ENCODE measurements at regions not wholly inside any gene's neighbourhood (a gene's known extent, or its start where the extent isn't known, plus 50 kb on each side); places are given as distances from the start of the nearest gene placed in this dataset.

DNA sequence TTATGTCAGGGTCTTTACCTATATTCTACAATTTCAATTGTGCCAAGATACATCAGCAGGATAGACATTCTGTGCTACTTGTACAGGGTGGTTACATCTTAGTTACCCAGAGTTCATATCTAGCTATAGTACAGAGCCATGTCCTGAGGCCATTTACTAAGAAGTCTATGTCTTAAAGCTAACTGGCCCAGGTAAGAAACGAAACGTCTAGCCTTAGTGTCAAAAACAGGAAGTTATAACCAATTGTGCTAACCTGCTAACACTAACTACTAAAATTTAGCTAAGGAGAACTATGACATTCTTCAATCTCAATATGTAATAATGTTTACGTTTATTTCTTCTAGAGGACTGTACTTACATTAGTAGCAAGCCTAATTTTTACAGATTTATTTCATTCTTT, 717.2 kb upstream of the UBE2E2 start:
- no peaks in the 10 kb centered on the region for H3K36me3 Mint-ChIP-seq
- ChIA-PET CTCF (no interaction called here), POLR2A (no interaction called here)
- no peak overlapping the region for H3K27ac Mint-ChIP-seq
- H3K9me3 Mint-ChIP-seq = no peaks in the 10 kb centered on the region
- peaks cover 30% of the 10 kb centered on the region for H3K27me3 Mint-ChIP-seq (ENCODE audit: low read depth)
- ATAC-seq (no peak), DNase-seq (ENCODE audit: low spot score) (no peak)
- no peaks in the 10 kb centered on the region for H3K4me1 Mint-ChIP-seq
- TF ChIP-seq ZNF121 (CRISPR knock-in tag; IDR thresholded peaks at IDR 0.05) (no peak), CREM (CRISPR knock-in tag; IDR thresholded peaks at IDR 0.05) (no peak), NR1H2 (CRISPR knock-in tag; IDR thresholded peaks at IDR 0.05) (no peak), GTF2I (CRISPR knock-in tag; conservative IDR thresholded peaks at IDR 0.05) (no peak), KAT7 (CRISPR knock-in tag; IDR thresholded peaks at IDR 0.05; ENCODE audit: borderline replicate concordance) (no peak), ZNF138 (CRISPR knock-in tag; conservative IDR thresholded peaks at IDR 0.05) (no peak), FOXK1 (CRISPR knock-in tag; IDR thresholded peaks at IDR 0.05) (no peak), EMX1 (CRISPR knock-in tag; IDR thresholded peaks at IDR 0.05) (no peak), ZNF232 (CRISPR knock-in tag; IDR thresholded peaks at IDR 0.05) (no peak)
- TF ChIP-seq, protein P1, sequence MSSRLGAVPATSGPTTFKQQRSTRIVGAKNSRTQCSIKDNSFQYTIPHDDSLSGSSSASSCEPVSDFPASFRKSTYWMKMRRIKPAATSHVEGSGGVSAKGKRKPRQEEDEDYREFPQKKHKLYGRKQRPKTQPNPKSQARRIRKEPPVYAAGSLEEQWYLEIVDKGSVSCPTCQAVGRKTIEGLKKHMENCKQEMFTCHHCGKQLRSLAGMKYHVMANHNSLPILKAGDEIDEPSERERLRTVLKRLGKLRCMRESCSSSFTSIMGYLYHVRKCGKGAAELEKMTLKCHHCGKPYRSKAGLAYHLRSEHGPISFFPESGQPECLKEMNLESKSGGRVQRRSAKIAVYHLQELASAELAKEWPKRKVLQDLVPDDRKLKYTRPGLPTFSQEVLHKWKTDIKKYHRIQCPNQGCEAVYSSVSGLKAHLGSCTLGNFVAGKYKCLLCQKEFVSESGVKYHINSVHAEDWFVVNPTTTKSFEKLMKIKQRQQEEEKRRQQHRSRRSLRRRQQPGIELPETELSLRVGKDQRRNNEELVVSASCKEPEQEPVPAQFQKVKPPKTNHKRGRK (CRISPR knock-in tag; IDR thresholded peaks at IDR 0.05; ENCODE audit: borderline replicate concordance) = no peak
- H3K4me3 Mint-ChIP-seq = no peak overlapping the region

DNA sequence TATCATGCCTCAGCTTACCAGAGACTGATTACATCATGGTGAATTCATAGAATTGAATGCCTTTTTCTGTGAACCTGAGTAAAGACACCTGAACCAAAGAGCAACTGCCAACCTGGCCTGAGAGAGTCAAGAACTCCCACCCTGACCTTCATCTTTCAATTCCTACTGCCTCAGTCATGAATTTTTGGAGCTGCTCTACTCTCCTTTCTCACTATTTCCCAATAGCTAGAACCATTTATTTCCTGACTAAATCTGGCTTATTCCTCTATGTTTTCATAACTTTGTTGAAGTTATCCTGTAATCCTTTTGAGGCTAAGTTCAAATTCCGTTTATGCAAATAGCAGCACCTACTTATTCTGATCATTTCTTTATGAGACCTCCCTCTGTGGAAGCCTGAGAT, 712.4 kb upstream of the UBE2E2 start:
- ChIA-PET POLR2A (no interaction called here), CTCF (no interaction called here)
- no peak overlapping the region for H3K27ac Mint-ChIP-seq

More for the DNA sequence above, 712.4 kb upstream of the UBE2E2 start:
- H3K9me3 Mint-ChIP-seq = no peaks in the 10 kb centered on the region
- no peaks in the 10 kb centered on the region for H3K36me3 Mint-ChIP-seq
- DNase-seq (ENCODE audit: low spot score) (no peak), ATAC-seq (no peak)
- no peak overlapping the region for H3K4me3 Mint-ChIP-seq
- peaks cover 68% of the 10 kb centered on the region for H3K27me3 Mint-ChIP-seq (ENCODE audit: low read depth)
- H3K4me1 Mint-ChIP-seq = peaks cover 6% of the 10 kb centered on the region
- TF ChIP-seq, protein P2, sequence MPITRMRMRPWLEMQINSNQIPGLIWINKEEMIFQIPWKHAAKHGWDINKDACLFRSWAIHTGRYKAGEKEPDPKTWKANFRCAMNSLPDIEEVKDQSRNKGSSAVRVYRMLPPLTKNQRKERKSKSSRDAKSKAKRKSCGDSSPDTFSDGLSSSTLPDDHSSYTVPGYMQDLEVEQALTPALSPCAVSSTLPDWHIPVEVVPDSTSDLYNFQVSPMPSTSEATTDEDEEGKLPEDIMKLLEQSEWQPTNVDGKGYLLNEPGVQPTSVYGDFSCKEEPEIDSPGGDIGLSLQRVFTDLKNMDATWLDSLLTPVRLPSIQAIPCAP (CRISPR knock-in tag; IDR thresholded peaks at IDR 0.05) = no peak
- TF ChIP-seq NFYB (CRISPR knock-in tag; conservative IDR thresholded peaks at IDR 0.05; ENCODE audit: low read depth) (no peak), SMAD3 (CRISPR knock-in tag; IDR thresholded peaks at IDR 0.05; ENCODE audit: borderline replicate concordance) (no peak), IRF2 (CRISPR knock-in tag; IDR thresholded peaks at IDR 0.05; ENCODE audit: borderline replicate concordance, low read depth) (no peak), ZNF317 (CRISPR knock-in tag; IDR thresholded peaks at IDR 0.05; ENCODE audit: borderline replicate concordance, low read depth) (no peak), CREM (CRISPR knock-in tag; IDR thresholded peaks at IDR 0.05) (no peak), NR3C1 (CRISPR knock-in tag; conservative IDR thresholded peaks at IDR 0.05; ENCODE audit: low read depth) (no peak), MXD4 (CRISPR knock-in tag; IDR thresholded peaks at IDR 0.05; ENCODE audit: borderline replicate concordance) (no peak), ZNF423 (CRISPR knock-in tag; IDR thresholded peaks at IDR 0.05) (no peak), ZNF416 (CRISPR knock-in tag; IDR thresholded peaks at IDR 0.05) (no peak)
- TF ChIP-seq, protein P3, sequence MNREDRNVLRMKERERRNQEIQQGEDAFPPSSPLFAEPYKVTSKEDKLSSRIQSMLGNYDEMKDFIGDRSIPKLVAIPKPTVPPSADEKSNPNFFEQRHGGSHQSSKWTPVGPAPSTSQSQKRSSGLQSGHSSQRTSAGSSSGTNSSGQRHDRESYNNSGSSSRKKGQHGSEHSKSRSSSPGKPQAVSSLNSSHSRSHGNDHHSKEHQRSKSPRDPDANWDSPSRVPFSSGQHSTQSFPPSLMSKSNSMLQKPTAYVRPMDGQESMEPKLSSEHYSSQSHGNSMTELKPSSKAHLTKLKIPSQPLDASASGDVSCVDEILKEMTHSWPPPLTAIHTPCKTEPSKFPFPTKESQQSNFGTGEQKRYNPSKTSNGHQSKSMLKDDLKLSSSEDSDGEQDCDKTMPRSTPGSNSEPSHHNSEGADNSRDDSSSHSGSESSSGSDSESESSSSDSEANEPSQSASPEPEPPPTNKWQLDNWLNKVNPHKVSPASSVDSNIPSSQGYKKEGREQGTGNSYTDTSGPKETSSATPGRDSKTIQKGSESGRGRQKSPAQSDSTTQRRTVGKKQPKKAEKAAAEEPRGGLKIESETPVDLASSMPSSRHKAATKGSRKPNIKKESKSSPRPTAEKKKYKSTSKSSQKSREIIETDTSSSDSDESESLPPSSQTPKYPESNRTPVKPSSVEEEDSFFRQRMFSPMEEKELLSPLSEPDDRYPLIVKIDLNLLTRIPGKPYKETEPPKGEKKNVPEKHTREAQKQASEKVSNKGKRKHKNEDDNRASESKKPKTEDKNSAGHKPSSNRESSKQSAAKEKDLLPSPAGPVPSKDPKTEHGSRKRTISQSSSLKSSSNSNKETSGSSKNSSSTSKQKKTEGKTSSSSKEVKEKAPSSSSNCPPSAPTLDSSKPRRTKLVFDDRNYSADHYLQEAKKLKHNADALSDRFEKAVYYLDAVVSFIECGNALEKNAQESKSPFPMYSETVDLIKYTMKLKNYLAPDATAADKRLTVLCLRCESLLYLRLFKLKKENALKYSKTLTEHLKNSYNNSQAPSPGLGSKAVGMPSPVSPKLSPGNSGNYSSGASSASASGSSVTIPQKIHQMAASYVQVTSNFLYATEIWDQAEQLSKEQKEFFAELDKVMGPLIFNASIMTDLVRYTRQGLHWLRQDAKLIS (CRISPR knock-in tag; IDR thresholded peaks at IDR 0.05; ENCODE audit: borderline replicate concordance) = no peak
- TF ChIP-seq, protein P4, sequence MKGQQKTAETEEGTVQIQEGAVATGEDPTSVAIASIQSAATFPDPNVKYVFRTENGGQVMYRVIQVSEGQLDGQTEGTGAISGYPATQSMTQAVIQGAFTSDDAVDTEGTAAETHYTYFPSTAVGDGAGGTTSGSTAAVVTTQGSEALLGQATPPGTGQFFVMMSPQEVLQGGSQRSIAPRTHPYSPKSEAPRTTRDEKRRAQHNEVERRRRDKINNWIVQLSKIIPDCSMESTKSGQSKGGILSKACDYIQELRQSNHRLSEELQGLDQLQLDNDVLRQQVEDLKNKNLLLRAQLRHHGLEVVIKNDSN (CRISPR knock-in tag; IDR thresholded peaks at IDR 0.05) = no peak
- TF ChIP-seq, protein P5, sequence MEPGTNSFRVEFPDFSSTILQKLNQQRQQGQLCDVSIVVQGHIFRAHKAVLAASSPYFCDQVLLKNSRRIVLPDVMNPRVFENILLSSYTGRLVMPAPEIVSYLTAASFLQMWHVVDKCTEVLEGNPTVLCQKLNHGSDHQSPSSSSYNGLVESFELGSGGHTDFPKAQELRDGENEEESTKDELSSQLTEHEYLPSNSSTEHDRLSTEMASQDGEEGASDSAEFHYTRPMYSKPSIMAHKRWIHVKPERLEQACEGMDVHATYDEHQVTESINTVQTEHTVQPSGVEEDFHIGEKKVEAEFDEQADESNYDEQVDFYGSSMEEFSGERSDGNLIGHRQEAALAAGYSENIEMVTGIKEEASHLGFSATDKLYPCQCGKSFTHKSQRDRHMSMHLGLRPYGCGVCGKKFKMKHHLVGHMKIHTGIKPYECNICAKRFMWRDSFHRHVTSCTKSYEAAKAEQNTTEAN (CRISPR knock-in tag; IDR thresholded peaks at IDR 0.05) = no peak

Data from WTC11 (cell line).